ENCODE measurements at regions not wholly inside any gene's neighbourhood (a gene's known extent, or its start where the extent isn't known, plus 50 kb on each side); places are given as distances from the start of the nearest gene placed in this dataset.

- Histone ChIP-seq H3K23ac (ENCODE audit: insufficient read length, low read depth, low read length) (no peak overlapping the region), H2BK5ac (ENCODE audit: insufficient read length, low read length) (no peak overlapping the region), H3K9me3 (ENCODE audit: control insufficient read depth, low read depth, low read length) (no peaks in the 10 kb centered on the region), H3K4me1 (ENCODE audit: insufficient read depth, low read length) (no peaks in the 10 kb centered on the region), H4K20me1 (ENCODE audit: control insufficient read depth, insufficient read depth, insufficient read length) (no peaks in the 10 kb centered on the region), H2BK20ac (ENCODE audit: low read depth, low read length, poor library complexity, severe bottlenecking) (no peak overlapping the region), H2AK5ac (ENCODE audit: insufficient read length, low read length) (no peak overlapping the region), H3K27me3 (ENCODE audit: insufficient read depth, low read length) (no peaks in the 10 kb centered on the region), H2BK120ac (ENCODE audit: low read depth, low read length, poor library complexity, severe bottlenecking) (no peak overlapping the region), H3K14ac (ENCODE audit: insufficient read depth, low read length) (no peak overlapping the region), H4K91ac (ENCODE audit: insufficient read length, low read depth, low read length) (no peak overlapping the region), H2AFZ (ENCODE audit: low read length) (no peak overlapping the region), H3T11ph (ENCODE audit: low read length) (no peak overlapping the region), H2BK15ac (ENCODE audit: low read depth, low read length) (no peak overlapping the region), H3K18ac (ENCODE audit: insufficient read length, low read depth, low read length) (no peak overlapping the region), H3K56ac (ENCODE audit: insufficient read length, low read depth, low read length) (no peak overlapping the region), H3K27ac (ENCODE audit: insufficient read length, low read depth, low read length) (no peak overlapping the region), H3K79me1 (ENCODE audit: insufficient read depth, low read depth, low read length, poor library complexity, severe bottlenecking) (no peaks in the 10 kb centered on the region), H3K4ac (ENCODE audit: low read depth, low read length) (no peak overlapping the region), H2BK12ac (ENCODE audit: insufficient read length, low read depth, low read length) (no peak overlapping the region), H3K9ac (ENCODE audit: extremely low read depth, insufficient read length, low read length) (no peak overlapping the region), H4K5ac (ENCODE audit: insufficient read length, low read depth, low read length) (no peak overlapping the region), H4K8ac (replicated peaks; ENCODE audit: insufficient read length, low read depth, low read length) (no peak overlapping the region), H3K23me2 (ENCODE audit: insufficient read length, low read depth, low read length, poor library complexity, severe bottlenecking) (no peaks in the 10 kb centered on the region), H3K79me2 (ENCODE audit: insufficient read depth, low read length) (no peaks in the 10 kb centered on the region), H3K4me2 (ENCODE audit: insufficient read depth, insufficient read length, low read length) (no peak overlapping the region)
- no peak overlapping the region for H3K27ac Mint-ChIP-seq
- no peak for DNase-seq
- H3K27me3 Mint-ChIP-seq (ENCODE audit: low read depth): no peaks in the 10 kb centered on the region
- no peak for TF ChIP-seq CTCF (conservative IDR thresholded peaks at IDR 0.05)
- WGBS (ENCODE audit: extremely low coverage, insufficient read length, low lambda C conversion rate): no CpG with 5 or more reads among the region's 5 CpGs
- no peaks in the 10 kb centered on the region for H3K9me3 Mint-ChIP-seq
- peaks cover 0 to 4% of the 10 kb centered on the region in 2 experiments; a peak in 2 of 4 replicates for H3K4me1 Mint-ChIP-seq
- no peaks in the 10 kb centered on the region for H3K36me3 Mint-ChIP-seq (ENCODE audit: insufficient read depth in 1 of 3, low read depth in 3 of 3)
- H3K4me3 Mint-ChIP-seq: no peak overlapping the region
These were observed 364.2 kb upstream of the PDE4D start for GRCh38 chr5:60257596-60258271.

All from H9 (cell line).